H1 (cell line): ENCODE measurements at regions not wholly inside any gene's neighbourhood (a gene's known extent, or its start where the extent isn't known, plus 50 kb on each side); places are given as distances from the start of the nearest gene placed in this dataset.

Experiments
- HDAC6 ChIP-seq: IDR thresholded peaks from one replicate; pipeline ENCODE4 v1.7.1; 2012; ENCODE audit warnings: low read depth, mild to moderate bottlenecking, inconsistent platforms, low read length, moderate library complexity
- SIX5 ChIP-seq: IDR thresholded peaks from 2 replicates; pipeline ENCODE4 v1.6.1; 2011; ENCODE audit warnings: mild to moderate bottlenecking, low read depth, low read length
- SP2 ChIP-seq: IDR thresholded peaks from 2 replicates; pipeline ENCODE4 v1.6.1; 2012; ENCODE audit warnings: mild to moderate bottlenecking, low read length, inconsistent platforms

- TF ChIP-seq HDAC6 = no peak
- TF ChIP-seq SP2 = no peak
- no peak for TF ChIP-seq SIX5
Measured at GRCh38 chr14:78119440-78119839, 50.7 kb upstream of the NRXN3 start (continued).
